ENCODE measurements at regions not wholly inside any gene's neighbourhood (a gene's known extent, or its start where the extent isn't known, plus 50 kb on each side); places are given as distances from the start of the nearest gene placed in this dataset.

DNA sequence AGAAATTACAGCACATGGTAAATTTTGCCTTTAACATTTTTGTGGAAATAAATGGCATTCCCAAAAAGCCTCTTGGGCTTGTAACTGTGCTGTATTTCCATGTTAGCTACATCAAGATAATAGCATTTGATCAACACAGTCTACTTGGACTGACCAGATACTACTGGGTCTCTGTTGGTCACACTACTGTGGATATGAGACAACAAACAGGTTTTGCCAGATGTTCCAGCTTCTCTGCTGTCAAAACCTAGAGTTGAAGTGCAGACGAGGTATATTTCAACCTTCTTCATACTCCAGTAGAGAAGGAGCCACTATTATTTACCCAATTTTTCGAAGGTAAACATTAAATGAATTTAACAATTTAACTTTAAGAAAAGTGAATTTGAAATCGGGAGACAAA lies 284.7 kb upstream of the CITED2 start:
- no peak overlapping the region for H3K27ac ChIP-seq
- TF ChIP-seq ZFX (IDR thresholded peaks at IDR 0.05; ENCODE audit: borderline replicate concordance) (no peak), CTCF (IDR thresholded peaks at IDR 0.05) (no peak)

- peak overlapping the region; percentile 75; the same call in 1 of the 2 replicates for H3K27ac ChIP-seq
Measured at GRCh38 chr6:139657119-139657518, 282.7 kb upstream of the CITED2 start.

GRCh38 chr6:139655783-139656705 lies 281.6 kb upstream of the CITED2 start:
- TF ChIP-seq ZFX (IDR thresholded peaks at IDR 0.05; ENCODE audit: borderline replicate concordance) (no peak), CTCF (IDR thresholded peaks at IDR 0.05) (no peak)
- H3K27ac ChIP-seq: peak overlapping the region; percentile 75

More at GRCh38 chr6:139657119-139657518, 282.7 kb upstream of the CITED2 start:
- TF ChIP-seq CTCF (IDR thresholded peaks at IDR 0.05): no peak
- no peak for TF ChIP-seq ZFX (IDR thresholded peaks at IDR 0.05; ENCODE audit: borderline replicate concordance)

DNA sequence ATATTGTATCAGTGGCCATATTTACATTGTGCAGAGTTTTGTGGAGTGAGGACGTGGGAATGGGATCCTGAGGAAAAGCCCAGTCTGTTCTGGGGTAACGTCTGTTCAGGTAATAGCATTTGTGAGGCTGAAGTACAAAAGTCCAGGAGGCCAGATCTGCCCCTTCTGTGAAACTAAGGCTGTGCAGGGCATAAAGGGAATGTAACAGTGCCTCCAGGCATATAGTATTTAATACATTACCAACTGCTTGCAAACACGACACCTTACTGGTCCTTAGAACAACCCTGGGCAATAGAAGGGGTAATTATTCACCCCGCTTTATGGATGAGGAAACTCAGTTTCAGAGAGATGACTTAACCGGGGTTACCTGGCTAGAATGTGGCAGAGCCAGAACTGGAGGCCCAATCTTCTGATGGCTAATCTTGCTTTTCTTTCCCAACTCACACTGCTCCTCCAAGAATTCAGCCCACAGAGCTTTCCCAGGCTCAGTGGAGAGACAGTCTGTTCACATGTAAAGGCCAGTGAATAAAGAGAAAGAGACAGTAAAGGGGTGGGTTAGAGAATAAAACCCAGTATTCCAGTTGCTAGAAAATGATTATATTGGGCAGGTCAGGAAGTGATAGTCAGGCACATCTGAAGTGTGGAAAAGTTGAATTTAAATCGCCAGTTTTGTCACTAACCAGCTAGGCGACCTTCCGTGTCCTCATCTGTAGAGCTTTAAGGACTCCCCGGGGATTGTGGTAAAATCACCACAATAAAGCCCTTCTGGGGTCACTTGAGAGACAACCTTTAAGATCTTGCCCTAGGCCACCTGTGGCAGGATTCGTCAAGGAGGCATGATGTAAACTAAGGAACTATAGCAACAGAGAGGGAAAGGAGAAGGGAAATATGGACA lies 280.7 kb upstream of the CITED2 start:
- peak overlapping the region; percentile 75 for H3K27ac ChIP-seq

DNA sequence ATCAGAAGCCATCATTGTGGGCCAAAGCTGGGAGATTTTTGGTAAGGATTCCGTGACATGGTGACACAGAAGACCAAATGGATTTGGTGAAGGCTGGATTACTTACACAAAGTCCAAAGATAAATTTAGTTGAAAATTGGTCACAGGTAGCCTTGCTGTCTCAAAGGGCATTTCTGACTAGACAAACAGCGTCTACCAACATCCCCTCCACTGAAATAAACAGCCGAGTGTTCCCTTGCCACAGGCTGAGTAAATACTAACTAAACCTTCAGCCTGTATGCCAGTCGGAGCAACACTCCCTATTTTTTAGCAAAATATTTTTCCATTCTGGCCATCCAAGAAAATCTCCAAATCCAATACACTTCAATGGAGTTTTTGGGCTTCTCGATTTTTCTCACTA lies 279.9 kb upstream of the CITED2 start:
- H3K27ac ChIP-seq: no peak overlapping the region; the same call in 1 of the 2 replicates
- TF ChIP-seq ZFX (IDR thresholded peaks at IDR 0.05; ENCODE audit: borderline replicate concordance) (no peak), CTCF (IDR thresholded peaks at IDR 0.05) (no peak)

More for the DNA sequence above, 280.7 kb upstream of the CITED2 start:
- TF ChIP-seq ZFX (IDR thresholded peaks at IDR 0.05; ENCODE audit: borderline replicate concordance): no peak
- TF ChIP-seq CTCF (IDR thresholded peaks at IDR 0.05): no peak

DNA sequence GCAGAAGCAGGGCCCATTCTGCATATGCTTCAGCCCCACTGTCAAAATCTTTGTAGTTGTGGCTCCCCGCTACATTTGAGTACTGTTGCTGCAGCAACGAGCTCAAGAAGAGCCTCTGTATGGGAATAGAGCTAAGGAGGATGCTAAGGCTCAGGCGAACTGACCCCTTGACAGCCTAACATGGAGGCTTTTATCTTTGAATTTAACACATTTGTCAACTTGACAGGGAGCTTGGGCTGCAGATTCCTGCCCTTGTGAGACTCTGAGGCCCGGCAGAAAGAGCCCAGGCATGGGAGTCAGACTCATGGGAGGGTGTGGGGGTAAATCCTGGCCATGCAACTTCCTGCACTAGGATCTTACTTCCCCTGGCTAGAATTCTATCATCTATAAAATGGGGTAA lies 278.7 kb upstream of the CITED2 start:
- TF ChIP-seq CTCF (IDR thresholded peaks at IDR 0.05): no peak
- TF ChIP-seq ZFX (IDR thresholded peaks at IDR 0.05; ENCODE audit: borderline replicate concordance): no peak
- H3K27ac ChIP-seq: no peak overlapping the region
